GM12875 (cell line): ENCODE measurements at regions not wholly inside any gene's neighbourhood (a gene's known extent, or its start where the extent isn't known, plus 50 kb on each side); places are given as distances from the start of the nearest gene placed in this dataset.

Source experiments
- H3K4me3 ChIP-seq: one replicate; pipeline ENCODE4 v1.5.1; 2011; ENCODE audit warnings: low read depth, low read length, control low read depth
- TF ChIP-seq, protein P1 (sequence below): IDR thresholded peaks from 2 replicates; pipeline ENCODE4 v1.5.1; 2011; ENCODE audit warnings: low read depth, mild to moderate bottlenecking, control low read depth, inconsistent platforms, low read length, moderate library complexity, borderline replicate concordance; ENCODE audit not compliant: insufficient read depth

DNA sequence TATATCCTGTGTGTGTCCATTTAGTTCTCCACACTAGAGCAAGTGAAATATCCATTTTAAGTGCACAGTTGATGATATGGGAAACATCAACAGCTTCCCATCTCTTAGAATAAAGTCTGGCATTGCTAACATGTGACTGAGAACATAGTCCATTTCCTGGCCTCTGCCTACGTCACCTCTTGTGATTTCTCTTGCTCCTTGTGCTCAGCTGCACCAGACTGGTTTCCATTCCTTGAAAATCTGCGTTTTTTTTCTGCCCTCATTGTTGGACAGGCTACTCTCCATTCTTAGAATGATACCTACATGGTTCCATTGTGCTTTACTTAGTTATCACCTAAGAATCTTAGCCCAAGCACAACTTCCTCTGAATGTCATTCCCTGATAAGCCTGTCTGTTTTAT is 851.2 kb upstream of the ID2 start:
- TF ChIP-seq, protein P1, sequence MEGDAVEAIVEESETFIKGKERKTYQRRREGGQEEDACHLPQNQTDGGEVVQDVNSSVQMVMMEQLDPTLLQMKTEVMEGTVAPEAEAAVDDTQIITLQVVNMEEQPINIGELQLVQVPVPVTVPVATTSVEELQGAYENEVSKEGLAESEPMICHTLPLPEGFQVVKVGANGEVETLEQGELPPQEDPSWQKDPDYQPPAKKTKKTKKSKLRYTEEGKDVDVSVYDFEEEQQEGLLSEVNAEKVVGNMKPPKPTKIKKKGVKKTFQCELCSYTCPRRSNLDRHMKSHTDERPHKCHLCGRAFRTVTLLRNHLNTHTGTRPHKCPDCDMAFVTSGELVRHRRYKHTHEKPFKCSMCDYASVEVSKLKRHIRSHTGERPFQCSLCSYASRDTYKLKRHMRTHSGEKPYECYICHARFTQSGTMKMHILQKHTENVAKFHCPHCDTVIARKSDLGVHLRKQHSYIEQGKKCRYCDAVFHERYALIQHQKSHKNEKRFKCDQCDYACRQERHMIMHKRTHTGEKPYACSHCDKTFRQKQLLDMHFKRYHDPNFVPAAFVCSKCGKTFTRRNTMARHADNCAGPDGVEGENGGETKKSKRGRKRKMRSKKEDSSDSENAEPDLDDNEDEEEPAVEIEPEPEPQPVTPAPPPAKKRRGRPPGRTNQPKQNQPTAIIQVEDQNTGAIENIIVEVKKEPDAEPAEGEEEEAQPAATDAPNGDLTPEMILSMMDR, result no peak
- H3K4me3 ChIP-seq, result no peak overlapping the region

DNA sequence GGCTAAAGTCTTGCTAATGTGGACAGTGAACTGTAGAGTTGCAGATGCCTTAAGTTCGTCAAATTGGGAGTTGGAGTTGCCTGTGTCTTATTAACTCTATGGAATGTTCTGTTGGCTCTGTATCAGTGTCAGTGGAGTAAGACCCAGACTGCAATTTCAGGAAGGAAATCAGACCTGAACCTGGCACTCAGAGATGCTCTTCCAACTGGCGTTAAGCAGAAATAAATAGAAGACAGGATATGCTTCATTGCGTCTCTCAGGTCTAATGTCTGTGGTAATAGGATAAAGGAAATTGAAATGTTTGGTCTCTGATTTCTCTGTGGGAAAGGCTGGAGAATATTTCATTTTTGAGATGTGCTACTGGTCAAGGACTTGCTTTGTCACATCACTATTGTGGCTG is 846.7 kb upstream of the ID2 start:
- TF ChIP-seq, protein P1, result no peak

DNA sequence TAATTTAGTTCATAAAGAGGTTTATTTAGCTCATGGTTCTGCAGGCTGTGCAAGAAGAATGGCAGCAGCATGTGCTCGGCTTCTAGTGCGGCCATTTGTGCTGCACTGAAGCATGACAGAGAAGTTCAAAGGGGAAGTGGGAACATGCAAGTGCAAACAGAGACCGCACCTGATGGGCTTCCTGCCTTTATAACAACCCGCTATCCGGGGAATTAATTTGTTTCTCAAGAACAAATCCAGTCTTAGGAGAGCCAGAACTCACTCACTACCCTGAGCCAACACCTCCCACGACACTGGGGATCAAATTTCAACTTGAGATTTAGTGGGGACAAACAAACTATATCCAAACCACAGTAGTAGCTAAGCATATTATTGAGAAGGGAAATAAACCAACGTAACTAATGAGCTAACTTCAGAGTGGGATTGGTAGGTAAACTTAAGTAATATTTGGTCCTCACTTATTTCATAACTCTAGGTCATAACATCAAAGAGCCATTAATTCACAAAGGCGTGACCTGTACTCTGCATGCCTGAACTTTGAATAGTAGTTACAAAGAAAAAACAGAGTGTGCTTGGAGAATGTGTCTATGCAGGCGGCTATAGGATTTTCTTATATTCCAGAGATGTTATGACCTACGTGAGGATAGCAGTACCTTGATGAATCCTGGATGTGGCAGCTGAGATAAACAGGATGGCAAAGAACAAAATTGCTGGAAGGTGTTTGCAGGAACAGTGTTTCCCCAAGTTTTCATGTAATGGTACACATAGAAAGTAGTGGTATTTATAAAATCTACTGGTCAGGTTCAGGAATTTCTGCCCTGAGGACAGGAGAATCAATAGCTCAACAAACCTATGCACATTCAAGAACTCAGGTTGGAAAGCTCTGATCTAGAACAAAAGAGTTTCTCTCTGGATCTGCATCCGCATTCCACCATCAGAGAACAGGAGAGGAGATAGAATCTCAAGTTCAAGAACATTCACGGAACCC is 845.9 kb upstream of the ID2 start:
- H3K4me3 ChIP-seq, result no peak overlapping the region
- TF ChIP-seq, protein P1, result no peak

More for the DNA sequence above, 846.7 kb upstream of the ID2 start:
- no peak overlapping the region for H3K4me3 ChIP-seq

DNA sequence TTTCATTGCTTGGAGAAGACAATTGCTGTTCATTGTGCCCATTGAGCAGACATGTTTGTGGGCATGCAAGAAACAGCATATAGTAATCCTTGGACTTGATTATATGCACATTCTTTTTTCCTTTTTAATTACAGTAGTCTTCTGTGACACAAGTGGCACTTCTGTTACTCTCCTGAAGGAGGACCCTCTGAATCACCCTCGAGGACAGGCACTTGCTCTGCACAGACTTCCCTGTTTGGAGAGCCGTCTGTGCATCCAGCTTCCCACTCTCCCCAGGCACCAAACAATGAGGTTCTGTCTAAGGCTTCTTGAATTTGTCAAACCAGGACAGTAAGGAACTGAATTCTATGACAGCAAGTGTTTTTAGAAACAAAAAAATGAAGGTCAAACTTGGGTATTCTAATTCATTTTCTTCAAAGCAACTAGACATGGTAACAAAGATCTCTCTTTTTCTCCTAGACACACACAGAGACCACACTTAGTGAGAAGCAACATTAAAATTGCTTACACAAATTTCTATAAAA is 844.6 kb upstream of the ID2 start:
- TF ChIP-seq, protein P1, result no peak
- H3K4me3 ChIP-seq, result no peak overlapping the region

GRCh38 chr2:7838669-7839068 is 843.2 kb upstream of the ID2 start:
- H3K4me3 ChIP-seq, result no peak overlapping the region
- TF ChIP-seq, protein P1, result no peak

GRCh38 chr2:7840651-7841380 is 841.0 kb upstream of the ID2 start:
- no peak overlapping the region for H3K4me3 ChIP-seq
- TF ChIP-seq, protein P1, result no peak
